ENCODE measurements at regions not wholly inside any gene's neighbourhood (a gene's known extent, or its start where the extent isn't known, plus 50 kb on each side); places are given as distances from the start of the nearest gene placed in this dataset.
"Not testable (repeated sequence)": the region's sequence is repeated elsewhere in the genome, so short reads cannot be mapped to it uniquely, and the experiment has no call there.

DNA sequence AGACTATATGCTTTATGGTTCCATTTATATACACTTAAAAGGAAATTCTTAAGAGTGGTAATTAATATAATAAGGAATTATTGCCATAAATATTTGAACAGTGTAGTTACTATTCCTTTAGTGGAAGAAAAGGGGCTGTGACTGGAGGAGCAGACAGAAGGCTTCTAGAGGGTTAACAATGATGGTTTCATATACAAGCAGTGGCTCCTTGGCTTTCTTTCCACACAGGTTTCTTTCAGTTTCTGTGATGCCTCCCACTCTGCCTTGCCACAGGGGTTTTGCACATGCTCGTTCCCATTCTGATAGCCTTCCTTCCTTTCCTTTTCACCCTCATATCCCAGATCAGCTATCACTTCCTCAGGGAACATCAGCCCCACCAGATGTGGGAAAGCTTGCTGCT lies 108.8 kb upstream of the LYSMD4 start:
- no peak for DNase-seq
- in situ Hi-C loops (cut with MboI; ENCODE audit: low pct_unique_long_range_greater_than_20kb, low sequenced_read_pairs) = no loop called here

DNA sequence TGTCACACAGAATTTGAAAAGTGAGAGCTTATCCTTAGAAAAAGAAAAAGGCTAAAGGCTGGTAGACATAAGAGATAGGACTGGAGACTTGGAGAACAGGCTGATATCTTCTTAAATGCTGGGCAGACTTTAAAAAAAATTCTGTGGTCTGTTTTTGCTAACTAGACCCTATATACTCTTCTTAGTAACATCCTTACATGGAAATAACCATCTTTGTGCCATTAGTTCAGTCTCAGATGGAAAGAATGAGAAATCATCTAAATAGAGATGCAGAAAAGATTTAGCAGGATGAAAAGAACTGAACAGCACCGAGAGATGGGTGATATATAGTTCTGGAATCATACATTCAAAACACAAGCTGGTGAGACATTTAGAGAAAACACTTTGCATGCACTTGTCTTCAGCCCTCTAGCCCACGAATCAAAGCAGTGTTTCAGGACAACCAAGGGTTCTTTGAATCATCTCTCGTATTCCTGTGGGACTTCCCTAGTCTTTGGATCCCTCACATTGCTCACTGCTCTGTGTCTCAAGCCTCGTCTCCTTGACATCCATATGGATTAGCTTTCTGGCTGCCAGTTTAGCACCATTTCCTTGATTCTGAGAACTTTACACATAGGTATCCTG lies 93.0 kb upstream of the LYSMD4 start:
- in situ Hi-C loops (cut with MboI; ENCODE audit: low pct_unique_long_range_greater_than_20kb, low sequenced_read_pairs) = no loop called here
- no peak for DNase-seq

DNA sequence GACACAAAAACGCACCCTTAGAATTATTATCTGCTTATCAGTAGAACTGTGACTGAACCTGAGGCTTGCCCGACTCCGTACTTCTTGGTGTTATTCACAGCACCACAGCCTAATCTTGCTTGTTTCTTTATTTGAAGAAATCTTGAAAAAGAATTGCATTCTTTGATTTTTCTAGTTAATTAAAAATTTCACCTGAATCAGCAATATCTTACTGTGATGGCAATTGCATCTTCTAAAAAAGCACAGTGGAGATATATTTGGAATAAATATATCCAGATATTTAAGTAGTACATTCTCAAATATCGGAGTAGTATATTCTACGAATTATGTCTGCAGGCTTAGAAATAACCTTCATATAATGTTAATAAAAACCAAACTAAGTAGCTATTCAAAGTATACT lies 90.1 kb upstream of the LYSMD4 start:
- in situ Hi-C loops (cut with MboI; ENCODE audit: low pct_unique_long_range_greater_than_20kb, low sequenced_read_pairs) = no loop called here
- DNase-seq = no peak

DNA sequence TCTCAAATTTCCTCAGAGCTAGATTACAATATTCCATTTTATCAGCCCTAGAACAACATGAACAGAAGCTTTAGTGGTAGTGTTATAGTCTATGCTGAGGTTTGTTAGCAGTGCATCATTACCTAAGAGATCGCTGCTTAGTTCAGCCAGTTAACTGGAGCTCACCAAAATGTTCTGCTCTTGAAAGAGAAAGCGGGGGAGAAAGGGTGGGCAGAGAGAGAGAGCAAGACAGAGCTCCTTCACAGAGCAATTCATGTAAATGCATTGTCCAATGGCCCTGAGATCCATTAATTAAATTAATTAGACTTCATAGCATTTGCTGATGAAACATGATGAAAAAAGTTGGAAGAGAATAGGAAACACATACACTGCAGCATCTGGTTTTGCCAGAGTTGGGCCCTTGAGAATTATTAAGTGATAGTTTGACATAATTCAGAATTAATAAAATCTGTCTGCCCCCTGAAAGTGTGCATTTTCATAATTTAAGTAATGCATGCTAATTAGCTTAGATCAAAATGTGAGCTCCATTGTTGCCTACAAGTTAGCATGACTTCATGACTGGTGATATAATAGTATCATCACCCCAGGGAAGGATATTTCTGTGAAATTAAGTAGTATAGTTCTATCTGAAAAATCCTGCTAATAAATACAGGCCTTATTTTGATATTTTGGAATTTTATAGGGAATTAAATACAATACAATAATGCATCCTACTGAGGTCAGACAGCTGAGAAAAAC lies 86.9 kb upstream of the LYSMD4 start:
- in situ Hi-C loops (cut with MboI; ENCODE audit: low pct_unique_long_range_greater_than_20kb, low sequenced_read_pairs) = no loop called here
- DNase-seq = no peak

DNA sequence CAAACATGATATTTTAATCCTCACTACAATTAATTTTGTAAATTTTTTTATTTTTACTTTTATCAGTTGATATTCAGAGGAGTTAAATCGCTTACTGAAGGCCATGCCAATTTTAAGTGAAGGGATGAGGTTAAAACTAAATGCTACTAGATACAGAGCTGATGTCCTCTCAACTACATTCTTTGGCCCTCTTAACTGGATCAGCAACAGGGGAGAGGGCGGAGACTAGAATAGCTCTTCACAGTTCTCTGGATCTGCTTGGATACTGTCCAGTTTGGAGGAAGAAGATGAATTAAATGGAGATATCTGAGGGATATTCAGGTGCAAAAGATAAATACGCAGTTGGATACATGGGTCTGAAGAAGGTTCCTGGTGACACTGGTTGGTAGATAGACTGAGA lies 85.6 kb upstream of the LYSMD4 start:
- in situ Hi-C loops (cut with MboI; ENCODE audit: low pct_unique_long_range_greater_than_20kb, low sequenced_read_pairs) = no loop called here
- DNase-seq = no peak

DNA sequence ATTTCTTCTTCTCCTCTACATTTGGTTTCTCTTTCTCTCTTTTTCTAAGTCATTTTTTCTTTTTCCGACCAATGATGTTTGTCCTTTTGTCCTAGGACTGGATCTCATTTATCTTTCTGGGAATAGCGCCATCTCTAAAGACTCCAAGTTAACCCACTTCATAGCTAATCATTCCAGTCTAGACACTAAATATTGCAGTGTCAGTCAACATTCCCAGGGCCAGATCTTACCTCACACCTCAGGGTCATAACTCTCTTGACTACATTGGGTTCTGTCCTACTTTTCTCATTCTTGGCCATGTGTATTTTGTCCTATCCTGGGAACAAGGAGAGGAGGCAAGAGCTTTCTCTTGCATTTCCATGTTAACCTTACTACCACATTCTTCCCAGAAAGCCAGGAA lies 83.6 kb upstream of the LYSMD4 start:
- DNase-seq; in situ Hi-C loops (cut with MboI; ENCODE audit: low pct_unique_long_range_greater_than_20kb, low sequenced_read_pairs): not testable (repeated sequence)

DNA sequence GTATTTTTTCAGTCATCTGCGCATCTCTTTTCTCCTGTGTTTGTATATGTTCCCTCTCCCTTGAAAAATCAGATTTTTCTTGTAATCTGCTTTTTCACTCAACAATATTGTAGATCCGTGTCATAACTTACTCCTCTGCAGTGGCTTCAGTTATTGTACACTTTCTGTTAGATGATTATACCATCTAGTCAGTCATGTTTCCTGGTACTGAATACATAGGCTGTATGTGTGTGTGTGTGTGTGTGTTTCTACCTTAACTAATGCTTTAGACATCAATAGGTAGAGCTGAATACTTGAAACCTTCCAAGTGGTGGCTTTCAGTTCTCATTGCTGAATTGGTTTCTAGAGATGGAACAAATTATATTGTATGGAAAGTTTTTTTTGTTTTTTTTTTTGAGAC lies 77.4 kb upstream of the LYSMD4 start:
- in situ Hi-C loops (cut with MboI; ENCODE audit: low pct_unique_long_range_greater_than_20kb, low sequenced_read_pairs); DNase-seq: not testable (repeated sequence)

DNA sequence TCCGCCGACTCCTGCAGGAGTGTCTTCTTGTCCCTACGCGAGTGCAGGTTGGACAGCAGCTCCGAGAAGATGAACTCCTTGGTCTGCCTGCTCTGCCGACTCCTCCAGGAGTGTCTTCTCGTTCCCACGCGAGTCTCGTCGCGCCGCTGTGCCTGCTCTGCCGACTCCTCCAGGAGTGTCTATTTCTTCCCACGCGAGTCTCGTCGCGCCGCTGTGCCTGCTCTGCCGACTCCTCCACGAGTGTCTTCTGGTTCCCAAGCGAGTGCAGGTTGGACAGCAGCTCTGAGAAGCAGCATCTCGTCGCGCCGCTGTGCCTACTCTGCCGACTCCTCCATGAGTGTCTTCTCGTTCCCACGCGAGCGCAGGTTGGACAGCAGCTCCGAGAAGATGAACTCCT lies 66.6 kb upstream of the LYSMD4 start:
- in situ Hi-C loops (cut with MboI; ENCODE audit: low pct_unique_long_range_greater_than_20kb, low sequenced_read_pairs); DNase-seq: not testable (repeated sequence)

DNA sequence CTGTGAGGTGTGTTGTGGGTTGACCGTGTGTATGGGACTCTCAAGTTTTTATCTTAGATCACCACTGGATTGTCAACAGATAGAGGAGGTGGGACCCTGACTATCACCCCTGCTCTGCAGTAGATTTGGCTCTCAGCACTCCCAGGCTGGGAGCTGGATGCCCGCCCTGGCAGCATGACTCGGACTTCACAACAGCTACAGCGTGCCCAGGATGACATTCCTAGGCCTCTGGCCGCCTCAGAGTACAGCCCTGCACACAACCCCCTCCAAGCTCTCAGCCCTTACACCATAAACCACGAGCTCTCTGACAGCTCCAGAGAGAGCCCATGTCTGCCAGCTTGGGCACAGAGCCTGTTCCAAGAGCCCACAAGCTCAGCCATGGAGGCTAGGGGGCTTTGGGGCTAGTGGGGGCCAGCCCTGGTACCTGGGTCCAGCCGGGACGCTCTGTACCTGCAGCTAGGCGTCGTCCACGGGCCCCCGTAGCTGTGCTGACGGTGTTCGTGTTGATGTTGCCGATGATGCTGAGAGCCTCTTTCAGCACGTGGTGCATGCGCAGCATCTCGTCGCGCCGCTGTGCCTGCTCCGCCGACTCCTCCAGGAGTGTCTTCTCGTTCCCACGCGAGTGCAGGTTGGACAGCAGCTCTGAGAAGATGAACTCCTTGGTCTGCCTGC lies 66.1 kb upstream of the LYSMD4 start:
- DNase-seq; in situ Hi-C loops (cut with MboI; ENCODE audit: low pct_unique_long_range_greater_than_20kb, low sequenced_read_pairs): not testable (repeated sequence)

DNA sequence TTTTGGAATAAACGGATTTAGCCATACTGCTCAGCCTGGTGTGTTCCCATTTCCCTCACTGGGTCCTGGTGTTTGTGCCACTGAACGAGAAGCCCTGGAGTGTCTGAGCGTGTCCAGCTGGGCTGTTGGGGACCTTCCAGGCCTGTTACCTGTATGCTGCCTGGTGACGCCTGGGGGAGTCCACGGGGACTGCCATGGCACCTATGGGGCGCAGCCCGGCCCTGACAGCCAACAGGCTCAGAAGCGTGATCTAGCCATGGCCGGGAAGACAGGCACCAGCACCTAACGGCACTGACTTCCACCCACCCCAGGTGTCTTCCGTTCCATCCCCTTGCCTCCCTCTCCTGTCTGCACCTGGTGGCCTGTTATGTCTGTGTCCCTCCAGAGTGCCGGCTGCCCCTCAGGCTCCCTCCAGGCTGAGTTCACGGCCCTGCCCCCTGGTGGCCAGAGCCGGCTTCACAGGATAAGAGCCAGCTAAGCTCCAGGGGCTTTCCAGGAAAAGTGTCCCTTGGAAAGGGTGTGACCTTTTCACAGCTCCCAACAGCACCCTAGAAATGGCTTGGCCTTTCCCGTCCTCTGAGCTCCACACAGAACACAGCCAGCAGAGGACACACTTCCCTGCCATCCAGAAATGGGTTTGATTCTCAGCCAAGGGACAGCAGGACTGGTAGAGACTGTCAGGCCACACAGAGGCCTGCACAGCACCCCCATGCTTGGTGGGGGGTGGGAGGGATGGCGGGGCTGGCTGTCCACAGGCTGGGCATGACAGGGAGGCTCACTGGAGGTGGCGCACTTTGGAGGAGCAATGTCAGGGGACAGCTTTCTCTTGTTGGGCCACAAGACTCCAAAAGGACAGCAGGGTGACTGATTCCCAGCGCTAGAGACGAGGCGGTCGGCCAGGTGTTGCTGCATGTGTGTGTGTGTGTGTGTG lies 64.0 kb upstream of the LYSMD4 start:
- DNase-seq; in situ Hi-C loops (cut with MboI; ENCODE audit: low pct_unique_long_range_greater_than_20kb, low sequenced_read_pairs): not testable (repeated sequence)

DNA sequence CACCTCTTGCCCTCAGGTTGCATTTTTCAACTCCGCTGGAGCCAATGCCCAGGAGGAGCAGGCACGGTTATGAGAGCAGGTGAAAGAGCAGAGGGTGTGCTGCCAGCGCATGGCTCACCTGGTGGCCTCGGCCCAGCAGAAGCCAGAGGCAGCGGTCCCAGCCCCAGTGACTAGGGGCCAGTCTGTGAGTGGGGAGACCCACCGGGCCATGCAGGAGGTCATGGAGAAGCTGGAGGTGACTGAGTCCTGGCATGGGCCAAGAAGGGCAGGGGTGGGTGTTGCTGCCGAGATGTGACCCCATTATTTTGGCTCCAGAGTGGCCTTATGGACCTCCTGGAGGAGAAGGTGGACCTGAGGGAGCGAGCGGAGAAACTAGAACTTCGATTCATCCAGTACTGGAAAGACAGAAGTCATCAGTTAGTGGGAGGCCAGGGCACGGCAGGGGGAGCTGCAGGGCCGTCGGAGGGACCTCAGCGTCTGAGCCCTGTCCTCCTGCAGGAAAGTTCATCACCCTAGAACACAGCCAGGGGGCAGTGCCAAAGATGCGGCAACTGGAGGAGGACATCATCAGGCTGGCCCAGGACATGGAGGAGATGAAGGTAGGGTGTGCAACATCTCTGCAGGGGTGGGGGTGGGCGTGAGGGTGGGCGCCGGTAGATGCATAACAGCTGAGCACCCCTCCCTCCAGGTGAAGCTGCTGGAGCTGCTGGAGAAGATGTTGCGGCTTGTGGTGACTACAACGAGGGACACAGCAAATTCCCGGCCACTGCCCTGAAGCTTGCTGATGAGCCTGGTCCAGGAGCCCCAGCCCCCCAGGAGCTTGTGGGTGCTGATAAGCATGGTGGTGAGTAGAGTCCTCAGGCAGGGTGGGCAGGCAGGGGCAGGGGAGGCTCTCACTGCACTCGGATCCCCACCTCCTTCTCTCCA lies 58.9 kb upstream of the LYSMD4 start:
- peak; percentile 66 for DNase-seq
- in situ Hi-C loops (cut with MboI; ENCODE audit: low pct_unique_long_range_greater_than_20kb, low sequenced_read_pairs) = not testable (repeated sequence)

DNA sequence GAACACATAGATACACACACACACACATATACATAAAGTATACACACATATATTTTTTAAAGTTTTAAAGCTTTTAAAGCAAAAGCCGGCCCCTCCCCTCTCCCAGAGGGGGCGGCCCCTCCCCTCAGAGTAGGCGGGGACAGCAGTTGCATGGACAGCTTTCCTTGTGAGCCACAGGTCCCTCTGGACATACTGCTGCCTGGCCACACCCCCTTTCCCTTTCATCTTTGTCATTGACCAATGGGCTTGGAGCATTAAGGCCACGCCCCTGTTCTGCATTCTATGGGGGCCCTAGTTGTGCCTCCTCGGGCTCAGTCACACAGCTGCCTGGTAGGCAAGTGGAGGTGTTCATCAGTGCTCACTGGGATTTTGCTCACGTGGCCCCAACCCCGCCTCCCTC lies 57.5 kb upstream of the LYSMD4 start:
- in situ Hi-C loops (cut with MboI; ENCODE audit: low pct_unique_long_range_greater_than_20kb, low sequenced_read_pairs); DNase-seq: not testable (repeated sequence)

DNA sequence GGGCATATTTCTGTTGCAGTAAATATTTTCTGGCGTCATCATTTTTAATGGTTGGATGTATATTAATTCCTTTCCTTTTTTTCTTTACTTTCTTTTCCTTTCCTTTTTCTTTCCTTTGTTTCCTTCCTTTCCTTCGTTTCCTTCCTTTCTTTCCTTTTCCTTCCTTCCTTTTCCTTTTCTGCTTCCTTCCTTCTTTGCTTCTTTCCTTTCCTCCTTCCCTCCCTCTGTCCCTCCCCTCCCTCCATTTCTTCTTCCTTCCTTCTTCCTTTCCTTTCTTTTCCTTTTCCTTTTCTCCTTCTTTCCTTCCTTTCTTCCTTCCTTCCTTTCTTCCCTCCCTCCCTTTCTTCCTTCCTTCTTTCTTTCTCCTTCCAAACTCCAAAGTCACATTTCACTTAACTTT lies 54.9 kb upstream of the LYSMD4 start:
- no peak for DNase-seq
- in situ Hi-C loops (cut with MboI; ENCODE audit: low pct_unique_long_range_greater_than_20kb, low sequenced_read_pairs) = no loop called here

DNA sequence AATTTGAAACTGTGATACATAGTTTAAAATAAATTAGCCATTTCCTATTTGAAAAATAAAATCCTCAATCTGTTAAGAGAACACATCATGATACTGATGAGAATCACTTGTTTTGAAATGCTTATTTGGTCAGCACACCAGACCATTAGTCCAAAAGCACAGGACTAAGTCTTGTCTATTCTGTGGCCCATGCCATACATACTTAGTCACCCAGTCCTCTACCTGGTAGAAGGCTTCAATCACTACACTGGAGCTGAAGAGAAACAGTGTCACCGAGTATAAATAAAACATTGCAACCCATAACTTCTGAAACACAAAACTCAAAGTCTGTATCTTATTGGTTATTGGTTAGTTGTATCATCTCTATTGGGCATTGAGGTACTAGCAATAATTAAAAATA lies 51.6 kb upstream of the LYSMD4 start:
- in situ Hi-C loops (cut with MboI; ENCODE audit: low pct_unique_long_range_greater_than_20kb, low sequenced_read_pairs); DNase-seq: not testable (repeated sequence)

DNA sequence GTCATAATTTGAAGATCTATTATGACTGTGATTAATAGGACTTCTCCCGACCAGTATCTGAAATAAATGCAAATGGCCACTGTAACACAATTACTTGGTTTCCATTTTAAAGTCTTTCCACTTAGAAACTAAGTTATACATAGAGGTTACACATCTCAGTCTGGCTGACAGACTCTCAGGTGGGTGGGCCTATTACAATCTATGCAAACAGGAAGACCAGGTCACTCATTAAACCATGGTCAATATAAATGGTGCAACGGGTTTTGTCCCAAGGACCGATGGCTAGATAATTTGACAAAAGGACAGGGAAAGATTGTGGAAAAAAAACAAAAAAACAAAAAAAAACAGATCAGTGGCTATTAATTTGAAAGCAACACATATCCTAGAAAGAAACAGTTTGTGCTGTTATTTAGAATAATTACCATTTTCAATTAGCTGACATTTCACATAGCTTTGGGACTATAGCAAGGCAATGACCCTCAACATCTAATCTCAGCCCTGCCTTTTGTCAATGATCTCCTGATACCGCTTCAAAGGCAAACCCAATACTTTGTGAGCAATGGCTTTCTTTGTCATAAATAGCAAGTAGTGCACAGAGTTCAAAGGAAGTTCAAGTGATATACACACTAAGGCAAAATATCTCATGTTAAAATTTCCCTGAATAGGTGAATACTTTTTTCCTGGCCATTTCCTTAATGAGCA lies 50.8 kb upstream of the LYSMD4 start:
- in situ Hi-C loops (cut with MboI; ENCODE audit: low pct_unique_long_range_greater_than_20kb, low sequenced_read_pairs); DNase-seq: not testable (repeated sequence)
